ENCODE measurements at regions not wholly inside any gene's neighbourhood (a gene's known extent, or its start where the extent isn't known, plus 50 kb on each side); places are given as distances from the start of the nearest gene placed in this dataset.

- Histone ChIP-seq H3K4me3 (no peak overlapping the region), H3K36me3 (no peaks in the 10 kb centered on the region), H3K9me3 (no peaks in the 10 kb centered on the region), H3K4me1 (no peaks in the 10 kb centered on the region), H3K27ac (no peak overlapping the region), H3K27me3 (no peaks in the 10 kb centered on the region)
- DNase-seq (no peak), ATAC-seq (no peak)
- intact Hi-C loops (cut with DNase I; ENCODE audit: low total_unique reads): no loop called here
- in situ Hi-C loops (cut with MboI; ENCODE audit: low sequenced_read_pairs in 4 of 4): no loop called here
- TF ChIP-seq, protein P1, sequence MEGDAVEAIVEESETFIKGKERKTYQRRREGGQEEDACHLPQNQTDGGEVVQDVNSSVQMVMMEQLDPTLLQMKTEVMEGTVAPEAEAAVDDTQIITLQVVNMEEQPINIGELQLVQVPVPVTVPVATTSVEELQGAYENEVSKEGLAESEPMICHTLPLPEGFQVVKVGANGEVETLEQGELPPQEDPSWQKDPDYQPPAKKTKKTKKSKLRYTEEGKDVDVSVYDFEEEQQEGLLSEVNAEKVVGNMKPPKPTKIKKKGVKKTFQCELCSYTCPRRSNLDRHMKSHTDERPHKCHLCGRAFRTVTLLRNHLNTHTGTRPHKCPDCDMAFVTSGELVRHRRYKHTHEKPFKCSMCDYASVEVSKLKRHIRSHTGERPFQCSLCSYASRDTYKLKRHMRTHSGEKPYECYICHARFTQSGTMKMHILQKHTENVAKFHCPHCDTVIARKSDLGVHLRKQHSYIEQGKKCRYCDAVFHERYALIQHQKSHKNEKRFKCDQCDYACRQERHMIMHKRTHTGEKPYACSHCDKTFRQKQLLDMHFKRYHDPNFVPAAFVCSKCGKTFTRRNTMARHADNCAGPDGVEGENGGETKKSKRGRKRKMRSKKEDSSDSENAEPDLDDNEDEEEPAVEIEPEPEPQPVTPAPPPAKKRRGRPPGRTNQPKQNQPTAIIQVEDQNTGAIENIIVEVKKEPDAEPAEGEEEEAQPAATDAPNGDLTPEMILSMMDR (IDR thresholded peaks at IDR 0.05 in 4 of 5, conservative IDR thresholded peaks at IDR 0.05 in 1 of 5): no peak
- no peak for TF ChIP-seq POLR2A (IDR thresholded peaks at IDR 0.05)
These were observed 145.0 kb upstream of the ZMIZ1 start for GRCh38 chr10:78923647-78924318.

DNA sequence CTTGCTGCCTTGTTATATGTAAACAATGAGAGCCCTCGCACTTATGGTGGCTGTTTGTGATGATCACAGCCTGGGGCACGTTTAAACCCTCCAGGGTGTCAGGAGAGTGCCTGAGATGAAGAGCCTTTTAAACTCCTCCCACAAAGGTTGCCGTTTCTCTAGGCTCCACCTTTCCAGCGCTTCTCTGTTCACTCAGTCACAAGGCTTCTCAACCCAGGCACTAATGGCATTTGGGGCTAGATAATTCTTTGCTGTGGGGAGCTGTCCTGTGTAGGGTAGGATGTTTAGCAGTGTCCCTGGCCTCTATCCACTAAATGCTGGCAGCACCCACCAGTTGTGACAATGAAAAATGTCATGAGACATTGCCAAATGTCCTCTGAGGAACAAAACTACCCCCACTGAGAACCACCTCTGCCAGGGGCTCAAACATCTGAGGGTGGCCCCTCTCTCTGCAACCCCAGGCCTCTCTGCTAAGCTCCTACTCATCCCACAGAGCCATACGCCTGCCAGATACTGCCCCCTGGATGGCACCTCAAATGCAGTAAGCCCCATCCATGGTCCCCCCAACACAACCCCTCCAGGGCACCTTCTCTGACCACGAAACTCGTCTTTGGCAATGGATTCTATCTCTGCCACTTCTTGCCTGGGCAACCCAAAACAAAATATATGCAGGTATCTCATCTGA, 144.3 kb upstream of the ZMIZ1 start:
- ATAC-seq (no peak), DNase-seq (no peak)
- in situ Hi-C loops (cut with MboI; ENCODE audit: low sequenced_read_pairs in 4 of 4) (no loop called here), intact Hi-C loops (cut with DNase I; ENCODE audit: low total_unique reads) (no loop called here)
- Histone ChIP-seq H3K4me1 (no peaks in the 10 kb centered on the region), H3K9me3 (no peaks in the 10 kb centered on the region), H3K27me3 (no peaks in the 10 kb centered on the region), H3K27ac (no peak overlapping the region), H3K4me3 (no peak overlapping the region), H3K36me3 (no peaks in the 10 kb centered on the region)
- TF ChIP-seq POLR2A (IDR thresholded peaks at IDR 0.05): no peak
- TF ChIP-seq, protein P1 (IDR thresholded peaks at IDR 0.05 in 4 of 5, conservative IDR thresholded peaks at IDR 0.05 in 1 of 5): no peak

- no peak overlapping the region for H3K27ac ChIP-seq
- ATAC-seq: no peak
- in situ Hi-C loops (cut with MboI; ENCODE audit: low sequenced_read_pairs in 4 of 4) (no loop called here), intact Hi-C loops (cut with DNase I; ENCODE audit: low total_unique reads) (no loop called here)
- no peak overlapping the region for H3K4me3 ChIP-seq
- H3K4me1 ChIP-seq: no peaks in the 10 kb centered on the region
- H3K27me3 ChIP-seq: no peaks in the 10 kb centered on the region
- no peak for TF ChIP-seq POLR2A (IDR thresholded peaks at IDR 0.05)
- TF ChIP-seq, protein P1 (IDR thresholded peaks at IDR 0.05 in 4 of 5, conservative IDR thresholded peaks at IDR 0.05 in 1 of 5): no peak
- DNase-seq: no peak
- no peaks in the 10 kb centered on the region for H3K36me3 ChIP-seq
- no peaks in the 10 kb centered on the region for H3K9me3 ChIP-seq
These were observed 143.5 kb upstream of the ZMIZ1 start for GRCh38 chr10:78925275-78925674.

- H3K9me3 ChIP-seq: no peaks in the 10 kb centered on the region
- intact Hi-C loops (cut with DNase I; ENCODE audit: low total_unique reads) (no loop called here), in situ Hi-C loops (cut with MboI; ENCODE audit: low sequenced_read_pairs in 4 of 4) (no loop called here)
- no peak overlapping the region for H3K4me3 ChIP-seq
- no peak overlapping the region for H3K27ac ChIP-seq
- H3K4me1 ChIP-seq: no peaks in the 10 kb centered on the region
- H3K27me3 ChIP-seq: no peaks in the 10 kb centered on the region
- ATAC-seq: no peak
- TF ChIP-seq, protein P1 (IDR thresholded peaks at IDR 0.05 in 4 of 5, conservative IDR thresholded peaks at IDR 0.05 in 1 of 5): no peak
- no peak for TF ChIP-seq POLR2A (IDR thresholded peaks at IDR 0.05)
- no peak for DNase-seq
- no peaks in the 10 kb centered on the region for H3K36me3 ChIP-seq
These were observed 142.9 kb upstream of the ZMIZ1 start for GRCh38 chr10:78925800-78926319.

Measured in gastrocnemius medialis (tissue), 4 donors.